ENCODE measurements at regions not wholly inside any gene's neighbourhood (a gene's known extent, or its start where the extent isn't known, plus 50 kb on each side); places are given as distances from the start of the nearest gene placed in this dataset.

DNA sequence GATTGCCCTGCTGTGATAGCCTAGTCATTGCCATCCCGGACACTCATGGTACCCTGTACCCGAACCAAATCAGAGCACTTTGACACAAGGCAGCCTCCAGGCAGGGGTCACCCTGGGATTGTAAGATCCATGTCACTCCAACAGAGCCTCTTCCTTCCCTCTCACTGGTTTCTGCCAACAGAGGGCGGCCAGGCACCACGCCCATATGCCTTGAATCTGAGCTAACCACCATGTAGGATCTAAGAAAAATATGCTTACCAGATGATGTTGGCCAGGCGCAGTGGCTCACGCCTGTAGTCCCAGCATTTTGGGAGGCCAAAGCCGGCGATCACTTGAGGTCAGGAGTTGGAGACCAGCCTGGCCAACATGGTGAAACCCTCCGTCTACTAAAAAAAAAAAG is 389.2 kb upstream of the KLF6 start:
- WGBS, result 86% methylated on average over 9 of the region's 9 CpGs
- H3K27me3 ChIP-seq (ENCODE audit: control insufficient read depth in 4 of 4, insufficient read depth in 4 of 4, low read length in 3 of 4), result no peaks in the 10 kb centered on the region
- no peak for DNase-seq (ENCODE audit: low spot score)
- no peak overlapping the region for H3K27ac ChIP-seq (ENCODE audit: low read depth in 1 of 2, low read length in 2 of 2)
- H3K4me1 ChIP-seq (ENCODE audit: control insufficient read depth in 4 of 4, insufficient read depth in 4 of 4, low read length in 3 of 4), result no peaks in the 10 kb centered on the region
- no peaks in the 10 kb centered on the region for H3K9me3 ChIP-seq (ENCODE audit: control insufficient read depth in 4 of 4, low read length in 3 of 4)
- no peak overlapping the region for H3K9ac ChIP-seq (ENCODE audit: low read depth in 1 of 2, low read length in 2 of 2)
- no peak overlapping the region for H3K4me3 ChIP-seq (ENCODE audit: low read depth in 1 of 3, low read length in 3 of 3)
- no peaks in the 10 kb centered on the region for H3K36me3 ChIP-seq (ENCODE audit: control insufficient read depth in 4 of 4, insufficient read depth in 3 of 4, low read depth in 1 of 4, low read length in 3 of 4)
- peak in 1 of 2 donors; percentile 10 for TF ChIP-seq RAD21 (IDR thresholded peaks at IDR 0.05)
- TF ChIP-seq, protein P1, sequence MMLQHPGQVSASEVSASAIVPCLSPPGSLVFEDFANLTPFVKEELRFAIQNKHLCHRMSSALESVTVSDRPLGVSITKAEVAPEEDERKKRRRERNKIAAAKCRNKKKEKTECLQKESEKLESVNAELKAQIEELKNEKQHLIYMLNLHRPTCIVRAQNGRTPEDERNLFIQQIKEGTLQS (IDR thresholded peaks at IDR 0.05), result no peak
- TF ChIP-seq, protein P2, sequence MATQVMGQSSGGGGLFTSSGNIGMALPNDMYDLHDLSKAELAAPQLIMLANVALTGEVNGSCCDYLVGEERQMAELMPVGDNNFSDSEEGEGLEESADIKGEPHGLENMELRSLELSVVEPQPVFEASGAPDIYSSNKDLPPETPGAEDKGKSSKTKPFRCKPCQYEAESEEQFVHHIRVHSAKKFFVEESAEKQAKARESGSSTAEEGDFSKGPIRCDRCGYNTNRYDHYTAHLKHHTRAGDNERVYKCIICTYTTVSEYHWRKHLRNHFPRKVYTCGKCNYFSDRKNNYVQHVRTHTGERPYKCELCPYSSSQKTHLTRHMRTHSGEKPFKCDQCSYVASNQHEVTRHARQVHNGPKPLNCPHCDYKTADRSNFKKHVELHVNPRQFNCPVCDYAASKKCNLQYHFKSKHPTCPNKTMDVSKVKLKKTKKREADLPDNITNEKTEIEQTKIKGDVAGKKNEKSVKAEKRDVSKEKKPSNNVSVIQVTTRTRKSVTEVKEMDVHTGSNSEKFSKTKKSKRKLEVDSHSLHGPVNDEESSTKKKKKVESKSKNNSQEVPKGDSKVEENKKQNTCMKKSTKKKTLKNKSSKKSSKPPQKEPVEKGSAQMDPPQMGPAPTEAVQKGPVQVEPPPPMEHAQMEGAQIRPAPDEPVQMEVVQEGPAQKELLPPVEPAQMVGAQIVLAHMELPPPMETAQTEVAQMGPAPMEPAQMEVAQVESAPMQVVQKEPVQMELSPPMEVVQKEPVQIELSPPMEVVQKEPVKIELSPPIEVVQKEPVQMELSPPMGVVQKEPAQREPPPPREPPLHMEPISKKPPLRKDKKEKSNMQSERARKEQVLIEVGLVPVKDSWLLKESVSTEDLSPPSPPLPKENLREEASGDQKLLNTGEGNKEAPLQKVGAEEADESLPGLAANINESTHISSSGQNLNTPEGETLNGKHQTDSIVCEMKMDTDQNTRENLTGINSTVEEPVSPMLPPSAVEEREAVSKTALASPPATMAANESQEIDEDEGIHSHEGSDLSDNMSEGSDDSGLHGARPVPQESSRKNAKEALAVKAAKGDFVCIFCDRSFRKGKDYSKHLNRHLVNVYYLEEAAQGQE (IDR thresholded peaks at IDR 0.05), result no peak
- TF ChIP-seq SP1 (IDR thresholded peaks at IDR 0.05), result no peak
- no peak for TF ChIP-seq TAF1 (conservative IDR thresholded peaks at IDR 0.05)

DNA sequence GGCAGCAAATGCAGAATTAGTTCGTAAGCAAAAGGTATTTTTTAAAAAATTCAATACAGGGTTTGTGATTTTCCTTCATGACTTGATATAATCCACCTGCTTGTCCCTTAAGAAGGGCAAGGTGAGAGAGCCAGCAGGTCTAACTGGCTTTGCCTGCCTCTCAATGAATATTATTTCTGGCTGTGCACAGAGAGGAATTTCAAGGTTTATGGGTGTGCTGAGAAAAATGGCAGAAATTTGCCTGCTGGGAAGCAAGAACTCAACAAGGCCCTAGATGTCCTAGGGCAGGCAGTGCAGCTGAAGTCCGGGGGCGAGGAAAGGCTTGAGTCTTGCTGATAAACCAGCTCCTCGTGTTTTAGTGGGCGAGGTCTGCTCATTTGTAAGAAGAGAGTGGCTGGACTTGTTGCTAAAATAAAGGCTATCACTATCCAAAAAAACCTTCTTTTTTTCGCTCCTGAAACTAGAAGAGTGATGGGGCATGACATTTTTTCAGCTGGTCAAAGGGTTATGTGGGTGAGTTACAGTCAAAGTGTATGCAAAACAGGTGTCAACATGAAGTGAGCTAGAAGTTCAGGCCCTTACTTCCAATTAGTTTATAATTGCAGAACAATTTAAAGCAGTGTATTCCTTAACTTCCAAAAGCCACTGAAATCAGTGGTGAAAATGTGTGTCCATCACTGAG is 385.8 kb upstream of the KLF6 start:
- no peak overlapping the region for H3K9ac ChIP-seq (ENCODE audit: low read depth in 1 of 2, low read length in 2 of 2)
- H3K4me1 ChIP-seq (ENCODE audit: control insufficient read depth in 4 of 4, insufficient read depth in 4 of 4, low read length in 3 of 4), result no peaks in the 10 kb centered on the region
- H3K4me3 ChIP-seq (ENCODE audit: low read depth in 1 of 3, low read length in 3 of 3), result no peak overlapping the region
- no peaks in the 10 kb centered on the region for H3K9me3 ChIP-seq (ENCODE audit: control insufficient read depth in 4 of 4, low read length in 3 of 4)
- no peak overlapping the region for H3K27ac ChIP-seq (ENCODE audit: low read depth in 1 of 2, low read length in 2 of 2)
- H3K36me3 ChIP-seq (ENCODE audit: control insufficient read depth in 4 of 4, insufficient read depth in 3 of 4, low read depth in 1 of 4, low read length in 3 of 4), result no peaks in the 10 kb centered on the region
- no peaks in the 10 kb centered on the region for H3K27me3 ChIP-seq (ENCODE audit: control insufficient read depth in 4 of 4, insufficient read depth in 4 of 4, low read length in 3 of 4)
- no peak for TF ChIP-seq RAD21 (IDR thresholded peaks at IDR 0.05)
- no peak for TF ChIP-seq JUND (IDR thresholded peaks at IDR 0.05)
- TF ChIP-seq, protein P2 (IDR thresholded peaks at IDR 0.05), result no peak
- TF ChIP-seq YY1 (IDR thresholded peaks at IDR 0.05), result no peak
- WGBS, result 86% methylated on average over 6 of the region's 6 CpGs
- no peak for DNase-seq (ENCODE audit: low spot score)

DNA sequence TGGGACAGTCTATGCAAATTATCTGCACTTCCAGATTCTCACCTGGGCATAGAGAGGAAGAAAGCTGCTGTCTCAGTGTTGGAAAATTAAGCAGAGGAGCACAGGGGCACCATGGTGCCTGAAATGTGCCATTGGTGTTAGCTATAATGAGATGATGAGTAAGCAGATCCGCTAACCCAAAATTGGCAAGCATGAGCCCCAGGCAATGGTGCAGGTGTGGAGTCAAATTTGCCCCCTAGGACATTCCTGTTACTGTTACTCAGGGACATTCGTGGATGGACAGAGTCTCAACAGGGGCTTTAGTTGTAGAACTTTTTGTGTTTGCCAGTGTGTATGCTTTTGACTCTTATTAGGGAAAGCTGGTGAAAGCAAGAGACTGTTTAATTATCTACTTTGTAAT is 385.2 kb upstream of the KLF6 start:
- peaks cover 0 to 2% (median 0%) of the 10 kb centered on the region in 4 donors for H3K36me3 ChIP-seq (ENCODE audit: control insufficient read depth in 4 of 4, insufficient read depth in 3 of 4, low read depth in 1 of 4, low read length in 3 of 4)
- no peaks in the 10 kb centered on the region for H3K9me3 ChIP-seq (ENCODE audit: control insufficient read depth in 4 of 4, low read length in 3 of 4)
- no peaks in the 10 kb centered on the region for H3K27me3 ChIP-seq (ENCODE audit: control insufficient read depth in 4 of 4, insufficient read depth in 4 of 4, low read length in 3 of 4)
- DNase-seq (ENCODE audit: low spot score), result no peak
- WGBS, result 89% methylated on average over 2 of the region's 2 CpGs
- H3K27ac ChIP-seq (ENCODE audit: low read depth in 1 of 2, low read length in 2 of 2), result no peak overlapping the region
- H3K4me1 ChIP-seq (ENCODE audit: control insufficient read depth in 4 of 4, insufficient read depth in 4 of 4, low read length in 3 of 4), result no peaks in the 10 kb centered on the region
- H3K4me3 ChIP-seq (ENCODE audit: low read depth in 1 of 3, low read length in 3 of 3), result no peak overlapping the region
- no peak overlapping the region for H3K9ac ChIP-seq (ENCODE audit: low read depth in 1 of 2, low read length in 2 of 2)
- TF ChIP-seq EGR1 (IDR thresholded peaks at IDR 0.05; ENCODE audit: low read depth in 2 of 2) (no peak), FOXA1 (IDR thresholded peaks at IDR 0.05) (no peak), RXRA (IDR thresholded peaks at IDR 0.05) (no peak), YY1 (IDR thresholded peaks at IDR 0.05) (no peak), NR2F2 (IDR thresholded peaks at IDR 0.05) (no peak), SP1 (IDR thresholded peaks at IDR 0.05) (no peak), JUND (IDR thresholded peaks at IDR 0.05) (no peak)
- TF ChIP-seq, protein P2 (IDR thresholded peaks at IDR 0.05), result no peak
- TF ChIP-seq, protein P3, sequence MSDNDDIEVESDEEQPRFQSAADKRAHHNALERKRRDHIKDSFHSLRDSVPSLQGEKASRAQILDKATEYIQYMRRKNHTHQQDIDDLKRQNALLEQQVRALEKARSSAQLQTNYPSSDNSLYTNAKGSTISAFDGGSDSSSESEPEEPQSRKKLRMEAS (IDR thresholded peaks at IDR 0.05), result no peak
- TF ChIP-seq, protein P4, sequence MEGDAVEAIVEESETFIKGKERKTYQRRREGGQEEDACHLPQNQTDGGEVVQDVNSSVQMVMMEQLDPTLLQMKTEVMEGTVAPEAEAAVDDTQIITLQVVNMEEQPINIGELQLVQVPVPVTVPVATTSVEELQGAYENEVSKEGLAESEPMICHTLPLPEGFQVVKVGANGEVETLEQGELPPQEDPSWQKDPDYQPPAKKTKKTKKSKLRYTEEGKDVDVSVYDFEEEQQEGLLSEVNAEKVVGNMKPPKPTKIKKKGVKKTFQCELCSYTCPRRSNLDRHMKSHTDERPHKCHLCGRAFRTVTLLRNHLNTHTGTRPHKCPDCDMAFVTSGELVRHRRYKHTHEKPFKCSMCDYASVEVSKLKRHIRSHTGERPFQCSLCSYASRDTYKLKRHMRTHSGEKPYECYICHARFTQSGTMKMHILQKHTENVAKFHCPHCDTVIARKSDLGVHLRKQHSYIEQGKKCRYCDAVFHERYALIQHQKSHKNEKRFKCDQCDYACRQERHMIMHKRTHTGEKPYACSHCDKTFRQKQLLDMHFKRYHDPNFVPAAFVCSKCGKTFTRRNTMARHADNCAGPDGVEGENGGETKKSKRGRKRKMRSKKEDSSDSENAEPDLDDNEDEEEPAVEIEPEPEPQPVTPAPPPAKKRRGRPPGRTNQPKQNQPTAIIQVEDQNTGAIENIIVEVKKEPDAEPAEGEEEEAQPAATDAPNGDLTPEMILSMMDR (IDR thresholded peaks at IDR 0.05; ENCODE audit: low read depth, low read length, missing input control), result no peak

Data from liver (tissue), 8 donors.